ENCODE measurements at regions not wholly inside any gene's neighbourhood (a gene's known extent, or its start where the extent isn't known, plus 50 kb on each side); places are given as distances from the start of the nearest gene placed in this dataset.

- no peak for TF ChIP-seq MAX (IDR thresholded peaks at IDR 0.05)
- no peak for TF ChIP-seq CTCF (IDR thresholded peaks at IDR 0.05; ENCODE audit: control extremely low read depth in 1 of 3, insufficient read depth in 1 of 3, low read depth in 1 of 3, low read length in 3 of 3)
- TF ChIP-seq SIN3A (conservative IDR thresholded peaks at IDR 0.05 in 1 of 2, IDR thresholded peaks at IDR 0.05 in 1 of 2; ENCODE audit: low read depth in 1 of 2, low read length in 2 of 2): no peak
- no peak for TF ChIP-seq RAD21 (IDR thresholded peaks at IDR 0.05 in 1 of 2, conservative IDR thresholded peaks at IDR 0.05 in 1 of 2; ENCODE audit: low read depth in 2 of 2, low read length in 2 of 2)
- TF ChIP-seq POLR2A (IDR thresholded peaks at IDR 0.05; ENCODE audit: control extremely low read depth in 1 of 2, low read depth in 2 of 2, low read length in 2 of 2): no peak
- no peak for TF ChIP-seq CTBP2 (IDR thresholded peaks at IDR 0.05; ENCODE audit: borderline replicate concordance, insufficient read depth, insufficient read length, low read length)
- TF ChIP-seq SIX5 (IDR thresholded peaks at IDR 0.05; ENCODE audit: low read depth, low read length): no peak
- TF ChIP-seq, protein P1, sequence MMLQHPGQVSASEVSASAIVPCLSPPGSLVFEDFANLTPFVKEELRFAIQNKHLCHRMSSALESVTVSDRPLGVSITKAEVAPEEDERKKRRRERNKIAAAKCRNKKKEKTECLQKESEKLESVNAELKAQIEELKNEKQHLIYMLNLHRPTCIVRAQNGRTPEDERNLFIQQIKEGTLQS (IDR thresholded peaks at IDR 0.05; ENCODE audit: insufficient read depth, low read depth, low read length): no peak
- TF ChIP-seq KDM1A (IDR thresholded peaks at IDR 0.05; ENCODE audit: borderline replicate concordance, low read length): no peak
- TF ChIP-seq ASH2L (IDR thresholded peaks at IDR 0.05; ENCODE audit: low read length): no peak
- TF ChIP-seq TAF1 (IDR thresholded peaks at IDR 0.05; ENCODE audit: low read depth, low read length): no peak
- no peak for TF ChIP-seq CREB1 (IDR thresholded peaks at IDR 0.05)
Measured at GRCh38 chr4:184306470-184306869, 88.8 kb upstream of the ENPP6 start.
